ENCODE measurements at regions not wholly inside any gene's neighbourhood (a gene's known extent, or its start where the extent isn't known, plus 50 kb on each side); places are given as distances from the start of the nearest gene placed in this dataset.

GRCh38 chr9:73536403-73536802 lies 384.7 kb downstream of the ANXA1 start:
- Histone ChIP-seq H3K4me1 (no peaks in the 10 kb centered on the region), H3K4me3 (ENCODE audit: low read depth, low read length) (no peak overlapping the region), H3K9me3 (no peaks in the 10 kb centered on the region), H3K36me3 (ENCODE audit: control insufficient read depth, insufficient read depth, low read length) (no peaks in the 10 kb centered on the region), H3K27me3 (replicated peaks; ENCODE audit: control insufficient read depth, insufficient read depth, low read length) (no peaks in the 10 kb centered on the region)
- Mint-ChIP-seq H3K9me3 (ENCODE audit: unreplicated experiment) (no peaks in the 10 kb centered on the region), H3K4me3 (ENCODE audit: unreplicated experiment) (no peak overlapping the region), H3K36me3 (ENCODE audit: insufficient read depth, unreplicated experiment) (no peaks in the 10 kb centered on the region), H3K4me1 (ENCODE audit: low read depth, unreplicated experiment) (no peaks in the 10 kb centered on the region), H3K27me3 (ENCODE audit: insufficient read depth, unreplicated experiment) (no peaks in the 10 kb centered on the region), H3K27ac (ENCODE audit: unreplicated experiment) (no peak overlapping the region)
- BruUV-seq (replicated peaks), result no TSS peak
- no peak for DNase-seq
- no peak for TF ChIP-seq CTCF (IDR thresholded peaks at IDR 0.05; ENCODE audit: insufficient read depth in 1 of 2, low read depth in 1 of 2, low read length in 1 of 2, severe bottlenecking in 1 of 2, unreplicated experiment in 1 of 2)
- intact Hi-C loops (cut with micrococcal nuclease; ENCODE audit: unreplicated experiment), result no loop called here
- ChIA-PET CTCF (no interaction called here), POLR2A (no interaction called here)

GRCh38 chr9:73537561-73537960 lies 385.9 kb downstream of the ANXA1 start:
- intact Hi-C loops (cut with micrococcal nuclease; ENCODE audit: unreplicated experiment), result no loop called here
- Mint-ChIP-seq H3K36me3 (ENCODE audit: insufficient read depth, unreplicated experiment) (no peaks in the 10 kb centered on the region), H3K4me3 (ENCODE audit: unreplicated experiment) (no peak overlapping the region), H3K4me1 (ENCODE audit: low read depth, unreplicated experiment) (no peaks in the 10 kb centered on the region), H3K9me3 (ENCODE audit: unreplicated experiment) (no peaks in the 10 kb centered on the region), H3K27ac (ENCODE audit: unreplicated experiment) (no peak overlapping the region), H3K27me3 (ENCODE audit: insufficient read depth, unreplicated experiment) (no peaks in the 10 kb centered on the region)
- Histone ChIP-seq H3K9me3 (no peaks in the 10 kb centered on the region), H3K4me3 (ENCODE audit: low read depth, low read length) (no peak overlapping the region), H3K4me1 (no peaks in the 10 kb centered on the region), H3K36me3 (ENCODE audit: control insufficient read depth, insufficient read depth, low read length) (no peaks in the 10 kb centered on the region), H3K27me3 (replicated peaks; ENCODE audit: control insufficient read depth, insufficient read depth, low read length) (no peaks in the 10 kb centered on the region)
- ChIA-PET POLR2A (no interaction called here), CTCF (no interaction called here)
- DNase-seq, result no peak
- no peak for TF ChIP-seq CTCF (IDR thresholded peaks at IDR 0.05; ENCODE audit: insufficient read depth in 1 of 2, low read depth in 1 of 2, low read length in 1 of 2, severe bottlenecking in 1 of 2, unreplicated experiment in 1 of 2)
- BruUV-seq (replicated peaks), result no TSS peak

GRCh38 chr9:73539881-73540390 lies 388.3 kb downstream of the ANXA1 start:
- Histone ChIP-seq H3K27me3 (replicated peaks; ENCODE audit: control insufficient read depth, insufficient read depth, low read length) (no peaks in the 10 kb centered on the region), H3K9me3 (no peaks in the 10 kb centered on the region), H3K4me3 (ENCODE audit: low read depth, low read length) (no peak overlapping the region), H3K36me3 (ENCODE audit: control insufficient read depth, insufficient read depth, low read length) (no peaks in the 10 kb centered on the region), H3K4me1 (no peaks in the 10 kb centered on the region)
- Mint-ChIP-seq H3K9me3 (ENCODE audit: unreplicated experiment) (no peaks in the 10 kb centered on the region), H3K4me3 (ENCODE audit: unreplicated experiment) (no peak overlapping the region), H3K27me3 (ENCODE audit: insufficient read depth, unreplicated experiment) (no peaks in the 10 kb centered on the region), H3K4me1 (ENCODE audit: low read depth, unreplicated experiment) (no peaks in the 10 kb centered on the region), H3K36me3 (ENCODE audit: insufficient read depth, unreplicated experiment) (no peaks in the 10 kb centered on the region), H3K27ac (ENCODE audit: unreplicated experiment) (no peak overlapping the region)
- no TSS peak for BruUV-seq (replicated peaks)
- no peak for TF ChIP-seq CTCF (IDR thresholded peaks at IDR 0.05; ENCODE audit: insufficient read depth in 1 of 2, low read depth in 1 of 2, low read length in 1 of 2, severe bottlenecking in 1 of 2, unreplicated experiment in 1 of 2)
- intact Hi-C loops (cut with micrococcal nuclease; ENCODE audit: unreplicated experiment), result no loop called here
- ChIA-PET POLR2A (no interaction called here), CTCF (no interaction called here)
- DNase-seq, result no peak

All from Caco-2 (cell line).